Large intestine (tissue), 3 donors: ENCODE measurements at regions not wholly inside any gene's neighbourhood (a gene's known extent, or its start where the extent isn't known, plus 50 kb on each side); places are given as distances from the start of the nearest gene placed in this dataset.

Experiments
- DNase-seq, 2 donors: peaks; one replicate each; pipeline versions ENCODE4 v3.0.0 to v3.0.0-alpha.2; 2013
- H3K27ac ChIP-seq: one replicate; pipeline ENCODE4 v1.5.1; 2013; ENCODE audit warnings: low read length
- H3K27me3 ChIP-seq: 2 replicates; pipeline ENCODE4 v1.6.1; 2013; ENCODE audit warnings: low read length; ENCODE audit not compliant: control insufficient read depth, insufficient read depth
- H3K36me3 ChIP-seq: 2 replicates; pipeline ENCODE4 v1.6.1; 2013; ENCODE audit warnings: low read length; ENCODE audit not compliant: control insufficient read depth, insufficient read depth
- H3K4me1 ChIP-seq: one replicate; pipeline ENCODE4 v1.6.1; 2013; ENCODE audit warnings: low read length; ENCODE audit not compliant: control insufficient read depth, insufficient read depth
- H3K4me3 ChIP-seq: one replicate; pipeline ENCODE4 v1.5.1; 2013; ENCODE audit warnings: low read length
- H3K9me3 ChIP-seq: one replicate; pipeline ENCODE4 v1.6.1; 2013; ENCODE audit warnings: mild to moderate bottlenecking, low read depth, low read length, moderate library complexity; ENCODE audit not compliant: control insufficient read depth
- WGBS: methylation state at CpG from one replicate; pipeline ENCODE4 v1.1.5; 2013; ENCODE audit warnings: low lambda C conversion rate; ENCODE audit not compliant: insufficient coverage; 5-methylcytosine and 5-hydroxymethylcytosine counted together

GRCh38 chr9:90365666-90366065 is 277.0 kb downstream of the DIRAS2 start:
- Histone ChIP-seq H3K27me3 (no peaks in the 10 kb centered on the region), H3K36me3 (no peaks in the 10 kb centered on the region), H3K27ac (no peak overlapping the region), H3K4me1 (no peaks in the 10 kb centered on the region), H3K9me3 (no peaks in the 10 kb centered on the region), H3K4me3 (no peak overlapping the region)
- DNase-seq: no peak
- no CpG with 5 or more reads among the region's 2 CpGs for WGBS

GRCh38 chr9:90368241-90368640 is 274.4 kb downstream of the DIRAS2 start:
- no peak overlapping the region for H3K4me3 ChIP-seq
- H3K27me3 ChIP-seq: no peaks in the 10 kb centered on the region
- no peak overlapping the region for H3K27ac ChIP-seq
- no peaks in the 10 kb centered on the region for H3K9me3 ChIP-seq
- H3K36me3 ChIP-seq: no peaks in the 10 kb centered on the region
- DNase-seq: no peak
- H3K4me1 ChIP-seq: no peaks in the 10 kb centered on the region

- no CpG with 5 or more reads among the region's 4 CpGs for WGBS
- no peak for DNase-seq
- no peaks in the 10 kb centered on the region for H3K36me3 ChIP-seq
Observed at GRCh38 chr9:90368928-90369327, 273.7 kb downstream of the DIRAS2 start.

GRCh38 chr9:90379771-90380170 is 262.9 kb downstream of the DIRAS2 start:
- H3K36me3 ChIP-seq: no peaks in the 10 kb centered on the region
- H3K27me3 ChIP-seq: no peaks in the 10 kb centered on the region
- no peak overlapping the region for H3K4me3 ChIP-seq
- no peaks in the 10 kb centered on the region for H3K9me3 ChIP-seq
- 100% methylated on average over 1 of the region's 5 CpGs for WGBS
- DNase-seq: no peak
- no peak overlapping the region for H3K27ac ChIP-seq
- no peaks in the 10 kb centered on the region for H3K4me1 ChIP-seq

More at GRCh38 chr9:90368928-90369327, 273.7 kb downstream of the DIRAS2 start:
- H3K4me3 ChIP-seq: no peak overlapping the region
- no peaks in the 10 kb centered on the region for H3K4me1 ChIP-seq
- no peak overlapping the region for H3K27ac ChIP-seq
- no peaks in the 10 kb centered on the region for H3K9me3 ChIP-seq
- H3K27me3 ChIP-seq: no peaks in the 10 kb centered on the region

- no peak overlapping the region for H3K27ac ChIP-seq
- no peaks in the 10 kb centered on the region for H3K4me1 ChIP-seq
- no CpG with 5 or more reads among the region's 6 CpGs for WGBS
- no peak for DNase-seq
- no peaks in the 10 kb centered on the region for H3K36me3 ChIP-seq
- H3K4me3 ChIP-seq: no peak overlapping the region
- no peaks in the 10 kb centered on the region for H3K9me3 ChIP-seq
- H3K27me3 ChIP-seq: no peaks in the 10 kb centered on the region
Observed at GRCh38 chr9:90385146-90385545, 257.5 kb downstream of the DIRAS2 start.

GRCh38 chr9:90393365-90394152 is 249.1 kb downstream of the DIRAS2 start:
- peak overlapping the region; percentile 68 for H3K27ac ChIP-seq
- DNase-seq: peak; percentile 72 to 73
- WGBS: 100% methylated on average over 1 of the region's 8 CpGs

GRCh38 chr9:90394871-90395270 is 247.8 kb downstream of the DIRAS2 start:
- peaks cover 16% of the 10 kb centered on the region for H3K4me1 ChIP-seq
- no peaks in the 10 kb centered on the region for H3K36me3 ChIP-seq
- no peaks in the 10 kb centered on the region for H3K9me3 ChIP-seq
- no peak for DNase-seq
- H3K4me3 ChIP-seq: no peak overlapping the region
- no peak overlapping the region for H3K27ac ChIP-seq
- H3K27me3 ChIP-seq: no peaks in the 10 kb centered on the region
- no CpG with 5 or more reads among the region's 3 CpGs for WGBS

More at GRCh38 chr9:90393365-90394152, 249.1 kb downstream of the DIRAS2 start:
- Histone ChIP-seq H3K4me3 (no peak overlapping the region), H3K4me1 (peaks cover 16% of the 10 kb centered on the region), H3K9me3 (no peaks in the 10 kb centered on the region), H3K27me3 (no peaks in the 10 kb centered on the region), H3K36me3 (no peaks in the 10 kb centered on the region)

- Histone ChIP-seq H3K4me3 (no peak overlapping the region), H3K9me3 (no peaks in the 10 kb centered on the region), H3K27me3 (no peaks in the 10 kb centered on the region), H3K4me1 (peaks cover 3% of the 10 kb centered on the region), H3K36me3 (no peaks in the 10 kb centered on the region), H3K27ac (no peak overlapping the region)
- DNase-seq: no peak
- WGBS: no CpG with 5 or more reads among the region's 6 CpGs
Observed at GRCh38 chr9:90400091-90400490, 242.5 kb downstream of the DIRAS2 start.

- WGBS: 83% methylated on average over 1 of the region's 3 CpGs
- H3K36me3 ChIP-seq: no peaks in the 10 kb centered on the region
- H3K4me3 ChIP-seq: no peak overlapping the region
- H3K4me1 ChIP-seq: no peaks in the 10 kb centered on the region
- DNase-seq: no peak
- H3K27me3 ChIP-seq: no peaks in the 10 kb centered on the region
- H3K27ac ChIP-seq: no peak overlapping the region
- peaks cover 3% of the 10 kb centered on the region for H3K9me3 ChIP-seq
Observed at GRCh38 chr9:90408659-90409058, 234.0 kb downstream of the DIRAS2 start.

GRCh38 chr9:90419221-90419851 is 223.3 kb downstream of the DIRAS2 start:
- Histone ChIP-seq H3K36me3 (no peaks in the 10 kb centered on the region), H3K4me1 (peaks cover 8% of the 10 kb centered on the region), H3K27ac (no peak overlapping the region), H3K4me3 (no peak overlapping the region), H3K9me3 (no peaks in the 10 kb centered on the region), H3K27me3 (no peaks in the 10 kb centered on the region)
- no peak for DNase-seq
- WGBS: 83% methylated on average over 1 of the region's 4 CpGs

GRCh38 chr9:90420211-90420610 is 222.4 kb downstream of the DIRAS2 start:
- no CpG with 5 or more reads among the region's 3 CpGs for WGBS
- DNase-seq: no peak
- H3K9me3 ChIP-seq: no peaks in the 10 kb centered on the region
- H3K4me3 ChIP-seq: no peak overlapping the region
- H3K27ac ChIP-seq: no peak overlapping the region
- peaks cover 8% of the 10 kb centered on the region for H3K4me1 ChIP-seq
- H3K36me3 ChIP-seq: no peaks in the 10 kb centered on the region
- H3K27me3 ChIP-seq: no peaks in the 10 kb centered on the region
